ENCODE measurements at regions not wholly inside any gene's neighbourhood (a gene's known extent, or its start where the extent isn't known, plus 50 kb on each side); places are given as distances from the start of the nearest gene placed in this dataset.

DNA sequence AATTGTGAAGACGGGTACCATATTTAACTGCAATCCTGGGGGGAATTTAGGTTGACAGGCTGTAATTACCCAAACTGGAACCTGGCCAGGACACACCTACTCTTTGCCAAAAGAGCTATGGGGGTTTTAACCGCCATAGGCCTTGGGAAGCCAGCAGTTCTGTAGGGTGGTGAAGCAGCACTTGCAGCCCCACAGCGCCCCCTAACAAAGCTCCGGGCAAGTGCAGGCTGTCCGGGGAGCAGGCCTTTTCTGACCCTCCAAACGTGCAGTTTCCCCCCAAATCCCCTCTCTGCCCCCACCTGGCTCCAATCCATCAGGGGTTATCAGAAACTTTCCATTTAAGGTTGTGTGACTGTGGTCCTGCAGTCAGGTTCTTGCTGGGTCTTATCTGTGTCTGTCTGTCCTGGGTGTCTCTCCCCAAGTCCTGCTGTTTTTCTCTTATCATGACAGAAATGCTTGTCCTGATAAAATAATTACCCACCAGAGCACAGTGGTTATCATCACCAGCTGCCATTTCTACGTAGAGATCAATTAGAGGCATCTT is 350.9 kb downstream of the MID1IP1 start:
- peak in 29 of 42 donors; percentile 11 to 70 (median 40) for DNase-seq
- intact Hi-C loops (cut with DNase I): no loop called here

DNA sequence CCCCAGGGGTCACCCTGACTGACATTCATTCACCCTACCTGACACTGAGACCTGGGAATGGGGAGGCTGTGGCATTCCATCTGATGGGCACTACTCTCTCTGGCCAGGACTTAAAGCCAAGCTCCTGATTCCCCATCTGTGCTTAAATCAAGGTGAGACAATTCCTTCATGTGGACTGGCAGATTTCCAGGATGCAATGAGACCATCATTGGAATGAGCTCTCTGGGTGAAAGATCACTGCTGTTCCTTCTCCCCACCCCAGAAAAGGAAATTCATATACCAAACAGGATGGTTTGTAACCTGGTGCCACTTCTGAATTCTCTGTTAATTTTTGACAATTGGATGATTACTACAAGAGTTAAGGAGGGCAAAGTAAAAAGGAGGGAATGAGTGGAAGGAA is 354.8 kb downstream of the MID1IP1 start:
- intact Hi-C loops (cut with DNase I): no loop called here
- no peak for DNase-seq

DNA sequence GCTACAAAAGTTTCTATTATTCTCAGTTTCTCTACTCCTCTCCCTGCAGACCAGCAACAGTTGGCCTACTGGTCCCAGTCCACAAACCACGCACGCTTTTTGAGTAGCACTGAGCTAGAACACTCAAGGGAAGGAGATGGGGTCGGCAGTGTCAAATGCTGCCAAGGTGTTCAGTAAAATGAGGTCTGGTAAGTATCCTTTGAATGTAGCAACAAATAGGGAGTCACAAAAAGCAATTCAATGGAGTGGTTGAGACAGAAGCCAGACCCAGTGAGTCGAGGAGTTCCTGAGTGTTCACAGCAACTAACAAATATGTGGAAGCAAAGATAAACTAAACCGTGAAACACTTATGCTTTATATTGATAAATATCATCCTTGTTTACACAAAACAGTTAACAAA is 355.7 kb downstream of the MID1IP1 start:
- DNase-seq: no peak
- intact Hi-C loops (cut with DNase I): no loop called here

- DNase-seq: no peak
- intact Hi-C loops (cut with DNase I): no loop called here
These were observed 356.5 kb downstream of the MID1IP1 start for GRCh38 chrX:39157796-39158195.

DNA sequence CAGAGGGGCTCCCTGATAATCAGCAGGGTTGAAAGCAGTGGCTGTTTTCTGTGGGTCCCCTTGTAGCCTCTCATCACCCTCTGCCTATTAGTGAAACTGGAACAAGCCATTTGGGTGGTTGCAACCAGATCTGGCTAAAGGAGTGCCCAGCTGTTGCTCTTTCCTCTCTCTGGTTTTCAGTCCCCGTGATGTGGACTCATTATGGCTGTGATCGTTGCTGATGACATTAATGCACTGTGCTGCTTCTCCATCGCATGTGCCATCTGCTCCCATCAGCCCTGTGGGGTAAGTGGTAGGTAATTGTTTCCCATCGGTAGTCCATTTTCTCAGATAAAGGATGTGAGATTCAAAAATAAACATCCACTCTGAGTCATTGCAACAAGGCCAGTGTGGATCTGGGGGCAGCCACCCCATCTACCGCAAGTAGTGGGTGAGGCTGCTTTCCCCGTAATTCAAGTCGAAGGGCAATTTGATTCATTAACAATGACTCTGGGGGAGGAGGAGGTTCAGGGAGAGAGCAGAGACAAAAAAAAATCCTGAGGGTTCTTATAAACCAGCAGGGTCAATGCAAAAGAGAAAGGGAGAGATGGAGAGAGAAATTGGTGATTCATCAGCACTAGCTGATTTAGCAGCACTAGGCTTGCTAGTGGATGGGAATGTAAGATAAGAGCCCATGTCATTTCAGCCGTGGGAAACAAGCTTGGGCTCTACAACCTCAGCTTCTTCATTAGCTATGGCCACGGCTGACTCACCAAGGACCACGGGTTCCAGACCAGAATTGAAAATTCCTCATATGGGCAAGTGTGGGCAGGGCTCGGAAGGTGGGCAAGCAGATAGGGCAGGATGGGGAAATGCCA is 357.8 kb downstream of the MID1IP1 start:
- intact Hi-C loops (cut with DNase I): no loop called here

DNA sequence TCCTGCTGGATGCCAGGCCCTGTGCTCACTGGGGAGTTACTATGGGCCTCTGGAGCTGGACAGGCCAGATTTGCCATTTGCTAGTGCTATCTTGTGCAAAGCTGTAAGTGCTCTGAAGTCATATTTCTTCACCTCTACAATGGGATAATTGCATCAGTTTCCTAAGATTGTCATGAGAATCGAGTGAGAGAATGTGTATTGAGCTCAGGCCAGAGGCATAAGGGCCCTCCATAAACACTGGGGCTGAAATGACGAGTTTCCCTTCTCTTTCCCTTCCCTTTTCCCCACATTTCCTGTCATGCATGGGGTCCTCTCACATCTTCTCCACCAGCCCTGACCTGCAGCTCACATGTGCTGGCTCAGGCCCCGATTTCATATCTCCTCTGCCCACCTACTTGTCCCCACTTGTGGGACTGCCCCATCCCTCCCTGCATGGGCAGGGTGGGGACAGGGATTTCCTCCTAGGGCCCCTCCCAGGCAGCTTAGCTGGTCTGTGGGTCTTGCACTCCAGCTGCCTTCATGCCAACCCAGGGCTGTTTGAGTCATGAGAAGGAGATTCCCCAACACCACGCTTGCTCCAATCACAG is 358.8 kb downstream of the MID1IP1 start:
- DNase-seq: no peak
- intact Hi-C loops (cut with DNase I): no loop called here

More for the DNA sequence above, 357.8 kb downstream of the MID1IP1 start:
- no peak for DNase-seq

- no peak for DNase-seq
- intact Hi-C loops (cut with DNase I): no loop called here
These were observed 360.5 kb downstream of the MID1IP1 start for GRCh38 chrX:39161611-39162255.

DNA sequence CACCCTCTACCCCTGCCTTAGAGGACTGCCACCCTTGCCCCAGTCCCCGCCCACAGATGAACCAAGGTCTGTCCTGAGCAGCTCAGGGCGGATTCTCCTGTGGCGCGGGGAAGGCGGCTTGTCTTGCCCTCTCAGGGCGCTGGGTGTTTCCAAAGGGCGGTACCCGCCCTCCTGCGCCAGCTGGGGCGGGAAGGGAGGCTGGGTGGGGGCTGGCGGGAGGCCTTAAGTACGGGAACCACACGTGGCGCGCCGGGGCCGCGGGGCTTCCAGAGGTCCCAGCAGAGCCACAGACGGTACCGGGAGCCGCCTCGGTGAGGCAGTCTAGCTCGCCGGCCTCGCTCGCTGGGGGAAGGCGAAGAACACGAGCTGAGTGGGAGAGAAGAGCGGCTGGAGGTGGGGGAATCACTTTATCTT is 361.1 kb downstream of the MID1IP1 start:
- peak in 41 of 42 donors; percentile 6 to 75 (median 50) for DNase-seq
- intact Hi-C loops (cut with DNase I): no loop called here

DNA sequence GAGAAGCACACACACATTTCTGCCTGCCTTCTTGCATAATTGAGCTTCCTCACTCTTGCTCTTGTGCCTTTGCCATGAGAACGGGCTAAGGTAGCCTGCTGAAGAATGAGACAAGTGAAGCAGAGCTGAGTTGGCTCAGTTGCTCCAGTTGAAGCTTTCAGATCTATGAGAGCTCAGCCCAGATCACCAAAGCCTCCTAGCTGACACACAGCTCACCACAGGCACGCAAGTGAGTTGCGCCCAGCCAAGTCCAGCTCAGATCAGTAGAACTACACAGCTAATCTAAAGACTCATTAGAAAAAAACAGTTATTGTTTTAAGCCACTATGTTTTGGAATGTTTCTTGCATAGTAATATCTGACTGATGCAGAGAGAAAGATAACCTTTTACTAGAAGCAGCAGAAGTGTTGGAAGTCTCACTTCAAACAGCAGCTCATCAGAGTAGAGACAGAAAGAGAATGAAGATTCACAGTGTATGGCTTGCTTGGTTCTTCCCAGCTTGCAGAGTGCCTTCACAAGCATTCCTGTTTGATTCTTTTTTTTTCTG is 362.4 kb downstream of the MID1IP1 start:
- intact Hi-C loops (cut with DNase I): no loop called here
- no peak for DNase-seq

GRCh38 chrX:39164212-39164611 is 363.0 kb downstream of the MID1IP1 start:
- DNase-seq: no peak
- intact Hi-C loops (cut with DNase I): no loop called here

- intact Hi-C loops (cut with DNase I): no loop called here
- DNase-seq: no peak
These were observed 363.9 kb downstream of the MID1IP1 start for GRCh38 chrX:39165185-39165584.

- DNase-seq: no peak
- intact Hi-C loops (cut with DNase I): no loop called here
These were observed 364.5 kb downstream of the MID1IP1 start for GRCh38 chrX:39165773-39166172.

DNA sequence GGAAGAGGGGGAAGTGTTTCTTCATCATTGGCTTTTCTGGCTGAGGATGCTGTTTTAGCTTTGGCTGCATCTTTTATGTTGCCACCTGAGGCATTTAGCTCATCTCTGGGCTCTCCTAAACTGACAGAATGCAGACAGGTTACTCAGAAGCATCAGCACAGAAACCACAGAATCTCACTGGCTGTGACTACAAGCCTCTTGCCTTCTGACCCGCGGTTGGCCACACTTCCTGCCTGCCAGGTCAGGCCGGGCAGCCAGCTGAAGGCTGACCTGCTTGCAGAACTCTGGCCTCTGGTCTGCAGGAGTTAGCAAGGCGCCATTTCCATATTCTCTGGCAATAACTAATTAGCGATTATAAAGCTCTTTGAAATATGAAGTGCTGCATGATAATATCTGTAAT is 366.5 kb downstream of the MID1IP1 start:
- intact Hi-C loops (cut with DNase I): no loop called here
- DNase-seq: no peak

- intact Hi-C loops (cut with DNase I): no loop called here
These were observed 367.4 kb downstream of the MID1IP1 start for GRCh38 chrX:39168609-39169008.

DNA sequence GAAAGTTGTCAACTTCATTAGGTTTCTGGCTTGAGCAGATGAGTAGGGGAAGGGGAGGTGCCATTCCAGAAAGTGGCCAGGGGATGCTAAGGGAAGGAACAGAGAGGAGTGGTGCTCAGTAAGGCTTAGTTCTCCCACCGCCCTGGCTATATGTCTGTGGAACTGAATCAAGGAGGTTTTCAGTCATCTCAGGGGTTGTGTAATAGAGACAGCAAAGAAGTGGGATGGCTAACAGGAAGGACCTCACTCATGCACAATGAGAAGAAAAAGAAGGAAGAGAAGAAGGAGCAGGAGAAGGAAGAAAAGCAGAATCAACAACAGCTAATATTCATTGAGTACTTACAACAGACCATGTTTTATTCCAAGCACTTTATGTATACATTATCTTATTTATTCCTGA is 368.7 kb downstream of the MID1IP1 start:
- intact Hi-C loops (cut with DNase I): no loop called here
- DNase-seq: no peak

More at GRCh38 chrX:39168609-39169008, 367.4 kb downstream of the MID1IP1 start:
- DNase-seq: no peak

DNA sequence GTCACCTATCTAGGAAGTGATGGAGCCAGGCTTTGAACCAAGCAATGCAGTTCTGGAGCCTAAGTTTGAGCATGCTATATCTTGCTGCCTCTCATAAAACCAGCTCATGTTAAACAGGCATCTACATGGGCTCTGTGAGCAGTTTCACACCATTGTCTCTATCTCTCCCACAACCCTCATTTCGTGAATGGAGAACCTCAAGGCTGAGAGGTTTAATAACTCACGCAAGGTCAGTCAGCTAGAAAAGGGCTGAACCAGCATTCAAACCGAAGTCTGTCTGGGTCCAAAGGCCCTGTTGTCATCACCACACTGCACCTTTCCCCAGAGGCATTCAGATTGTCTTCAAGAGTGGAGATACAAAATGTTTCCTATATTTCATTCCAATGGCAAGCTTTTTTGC is 369.2 kb downstream of the MID1IP1 start:
- intact Hi-C loops (cut with DNase I): no loop called here
- DNase-seq: no peak

DNA sequence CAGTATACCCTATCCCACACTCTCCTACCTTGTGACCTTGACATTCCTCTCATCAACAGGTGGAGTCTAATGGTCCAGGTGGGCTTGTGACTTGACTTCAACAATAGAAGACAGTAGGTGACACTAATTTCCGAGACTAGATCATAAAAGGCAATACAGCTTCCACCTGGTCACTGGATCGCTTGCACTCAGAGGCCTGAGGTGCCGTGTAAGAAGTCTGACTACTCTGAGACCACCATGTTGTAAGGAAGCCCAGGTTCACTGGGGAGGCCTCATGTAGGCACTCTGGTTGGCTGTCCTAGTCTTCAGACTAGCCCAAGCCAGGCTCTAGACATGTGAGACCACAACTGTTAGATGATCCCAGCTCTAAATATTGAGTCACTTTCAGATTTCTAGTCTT is 370.4 kb downstream of the MID1IP1 start:
- intact Hi-C loops (cut with DNase I): no loop called here
- no peak for DNase-seq

- DNase-seq: no peak
- intact Hi-C loops (cut with DNase I): no loop called here
These were observed 373.0 kb downstream of the MID1IP1 start for GRCh38 chrX:39174241-39174771.

DNA sequence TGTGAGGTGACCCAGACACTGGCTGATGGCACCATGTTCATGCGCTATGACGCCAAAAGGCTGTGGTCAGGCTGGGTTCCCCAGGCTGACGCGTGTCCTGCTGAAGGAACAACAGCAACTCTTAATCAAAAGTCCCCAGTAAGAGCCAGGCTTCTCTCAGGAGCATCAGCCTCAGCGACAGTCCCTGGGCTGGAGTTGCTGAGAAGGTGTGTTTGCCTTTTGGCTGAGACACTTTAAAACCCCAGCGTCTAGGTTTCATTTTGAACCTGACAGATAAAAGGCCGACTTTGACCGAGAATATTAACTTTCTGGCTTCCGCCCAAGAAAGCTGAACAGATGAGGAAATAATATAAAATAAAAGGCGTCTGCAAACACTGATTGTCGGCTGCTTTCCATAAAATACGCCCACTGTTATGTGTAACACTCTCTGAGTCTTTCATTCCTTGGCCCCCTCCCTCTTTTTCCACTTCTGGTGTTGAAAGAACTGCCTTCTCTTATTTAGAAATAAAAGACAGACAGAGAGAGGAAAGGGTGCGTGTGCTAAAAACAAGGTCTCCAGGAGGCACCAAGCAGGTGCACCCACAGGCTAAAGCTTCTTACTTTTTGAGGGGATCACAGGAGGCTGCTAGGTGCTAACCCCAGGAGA is 373.6 kb downstream of the MID1IP1 start:
- intact Hi-C loops (cut with DNase I): no loop called here
- DNase-seq: no peak

Measured in head of caudate nucleus (tissue), 42 donors.